Naive thymus-derived CD8-positive, alpha-beta T cell (primary cell): ENCODE measurements at regions not wholly inside any gene's neighbourhood (a gene's known extent, or its start where the extent isn't known, plus 50 kb on each side); places are given as distances from the start of the nearest gene placed in this dataset.
"Not testable (repeated sequence)": the region's sequence is repeated elsewhere in the genome, so short reads cannot be mapped to it uniquely, and the experiment has no call there.

ENCODE experiments used
- ATAC-seq, 2 donors: fragments of 150-1000 bp; cut with Tn5 transposase in 1 of 2; sonication (Bioruptor Pico), chemical (Tn5 transposase) in 1 of 2; 1 replicate in 1 of 2; 2 replicates in 1 of 2; pipeline ENCODE4 v1.10.0; 2021; ENCODE audit warnings: mild to moderate bottlenecking in 2 of 2, moderate library complexity in 2 of 2
- POLR2A ChIA-PET: fragments of 350-600 bp; sonication (Branson Sonifier 250); formaldehyde crosslinking; loops from one replicate; lab custom pipeline; 2021; ENCODE audit warnings: antibody characterized with exemption; lab: Charles Lee
- DNase-seq, 10 donors: peaks; one replicate each; pipeline versions ENCODE4 v3.0.0 to v3.0.0-alpha.2; 2020 to 2022
- H3K27ac Mint-ChIP-seq, 10 donors: one replicate each; pipeline ENCODE4 v1.8.0; 2020 to 2022; ENCODE audit warnings: mild to moderate bottlenecking in 10 of 10, mixed read lengths in 10 of 10, moderate library complexity in 4 of 10, inconsistent platforms in 1 of 10
- H3K27me3 Mint-ChIP-seq, 5 donors: one replicate each; pipeline ENCODE4 v1.8.0; 2021 to 2022; ENCODE audit warnings: mixed read lengths in 5 of 5
- H3K36me3 Mint-ChIP-seq, 3 donors: one replicate each; pipeline ENCODE4 v1.8.0; 2020 to 2022; ENCODE audit warnings: mixed read lengths in 3 of 3, mild to moderate bottlenecking in 2 of 3, inconsistent platforms in 1 of 3
- H3K4me1 Mint-ChIP-seq, 4 donors: one replicate each; pipeline ENCODE4 v1.8.0; 2021 to 2022; ENCODE audit warnings: mixed read lengths in 4 of 4
- H3K4me3 Mint-ChIP-seq, 10 donors: one replicate each; pipeline ENCODE4 v1.8.0; 2020 to 2022; ENCODE audit warnings: mild to moderate bottlenecking in 10 of 10, mixed read lengths in 10 of 10, moderate library complexity in 6 of 10, inconsistent platforms in 1 of 10
- H3K9me3 Mint-ChIP-seq, 9 donors: one replicate each; pipeline ENCODE4 v1.8.0; 2020 to 2022; ENCODE audit warnings: mixed read lengths in 9 of 9, mild to moderate bottlenecking in 3 of 9, inconsistent platforms in 1 of 9, moderate library complexity in 1 of 9

GRCh38 chr1:102210891-102211290 lies 214.2 kb upstream of the OLFM3 start:
- H3K27ac Mint-ChIP-seq, H3K27me3 Mint-ChIP-seq, H3K4me3 Mint-ChIP-seq, DNase-seq, ATAC-seq, H3K4me1 Mint-ChIP-seq, POLR2A ChIA-PET, H3K36me3 Mint-ChIP-seq: not testable (repeated sequence)
- H3K9me3 Mint-ChIP-seq: peaks cover 0 to 19% (median 2%) of the 10 kb centered on the region in 9 donors

GRCh38 chr1:102191723-102192122 lies 195.0 kb upstream of the OLFM3 start:
- H3K27ac Mint-ChIP-seq: no peak overlapping the region
- DNase-seq: no peak

GRCh38 chr1:102190429-102190828 lies 193.7 kb upstream of the OLFM3 start:
- Mint-ChIP-seq H3K4me3 (no peak overlapping the region), H3K27me3 (peaks cover 0 to 4% (median 2%) of the 10 kb centered on the region in 5 donors), H3K27ac (no peak overlapping the region), H3K9me3 (peaks cover 0 to 5% (median 0%) of the 10 kb centered on the region in 9 donors), H3K4me1 (no peaks in the 10 kb centered on the region), H3K36me3 (no peaks in the 10 kb centered on the region)
- ATAC-seq: no peak
- POLR2A ChIA-PET: no interaction called here
- DNase-seq: no peak

More at GRCh38 chr1:102191723-102192122, 195.0 kb upstream of the OLFM3 start:
- Mint-ChIP-seq H3K36me3 (no peaks in the 10 kb centered on the region), H3K9me3 (peaks cover 0 to 3% (median 0%) of the 10 kb centered on the region in 9 donors), H3K27me3 (peaks cover 0 to 4% (median 0%) of the 10 kb centered on the region in 5 donors), H3K4me3 (no peak overlapping the region), H3K4me1 (no peaks in the 10 kb centered on the region)
- no peak for ATAC-seq
- POLR2A ChIA-PET: no interaction called here

- no peak for ATAC-seq
- Mint-ChIP-seq H3K9me3 (peaks cover 0 to 8% (median 0%) of the 10 kb centered on the region in 9 donors), H3K4me1 (no peaks in the 10 kb centered on the region), H3K27ac (no peak overlapping the region), H3K27me3 (peaks cover 0 to 2% (median 0%) of the 10 kb centered on the region in 5 donors), H3K4me3 (no peak overlapping the region), H3K36me3 (no peaks in the 10 kb centered on the region)
- POLR2A ChIA-PET: no interaction called here
- DNase-seq: no peak
Measured at GRCh38 chr1:102186536-102186935, 189.8 kb upstream of the OLFM3 start.

- DNase-seq (no peak), ATAC-seq (no peak)
- POLR2A ChIA-PET: no interaction called here
- Mint-ChIP-seq H3K4me1 (no peaks in the 10 kb centered on the region), H3K4me3 (no peak overlapping the region), H3K27me3 (peaks cover 0 to 2% (median 0%) of the 10 kb centered on the region in 5 donors), H3K9me3 (peaks cover 0 to 8% (median 0%) of the 10 kb centered on the region in 9 donors), H3K27ac (no peak overlapping the region), H3K36me3 (no peaks in the 10 kb centered on the region)
Measured at GRCh38 chr1:102185260-102185659, 188.5 kb upstream of the OLFM3 start.

- Mint-ChIP-seq H3K36me3 (no peaks in the 10 kb centered on the region), H3K9me3 (peaks cover 0 to 8% (median 0%) of the 10 kb centered on the region in 9 donors), H3K27ac (no peak overlapping the region), H3K4me1 (no peaks in the 10 kb centered on the region), H3K4me3 (no peak overlapping the region), H3K27me3 (peaks cover 0 to 2% (median 0%) of the 10 kb centered on the region in 5 donors)
- ATAC-seq (no peak), DNase-seq (no peak)
- POLR2A ChIA-PET: no interaction called here
Measured at GRCh38 chr1:102184477-102184876, 187.8 kb upstream of the OLFM3 start.

GRCh38 chr1:102183711-102184110 lies 187.0 kb upstream of the OLFM3 start:
- Mint-ChIP-seq H3K27ac (no peak overlapping the region), H3K4me1 (no peaks in the 10 kb centered on the region), H3K27me3 (peaks cover 0 to 2% (median 0%) of the 10 kb centered on the region in 5 donors), H3K36me3 (no peaks in the 10 kb centered on the region), H3K9me3 (peaks cover 0 to 8% (median 0%) of the 10 kb centered on the region in 9 donors), H3K4me3 (no peak overlapping the region)
- POLR2A ChIA-PET: no interaction called here
- DNase-seq (no peak), ATAC-seq (no peak)

GRCh38 chr1:102182603-102183260 lies 186.0 kb upstream of the OLFM3 start:
- no peak for DNase-seq
- POLR2A ChIA-PET: no interaction called here
- Mint-ChIP-seq H3K4me1 (no peaks in the 10 kb centered on the region), H3K36me3 (no peaks in the 10 kb centered on the region), H3K27me3 (peaks cover 0 to 2% (median 0%) of the 10 kb centered on the region in 5 donors), H3K9me3 (peaks cover 0 to 8% (median 0%) of the 10 kb centered on the region in 9 donors), H3K4me3 (no peak overlapping the region), H3K27ac (no peak overlapping the region)
- ATAC-seq: no peak

- DNase-seq (no peak), ATAC-seq (no peak)
- Mint-ChIP-seq H3K36me3 (no peaks in the 10 kb centered on the region), H3K27ac (no peak overlapping the region), H3K4me1 (no peaks in the 10 kb centered on the region), H3K4me3 (no peak overlapping the region), H3K9me3 (peaks cover 0 to 8% (median 0%) of the 10 kb centered on the region in 9 donors), H3K27me3 (peaks cover 0 to 2% (median 0%) of the 10 kb centered on the region in 5 donors)
- POLR2A ChIA-PET: no interaction called here
Measured at GRCh38 chr1:102181341-102181740, 184.6 kb upstream of the OLFM3 start.

GRCh38 chr1:102178480-102178879 lies 181.8 kb upstream of the OLFM3 start:
- no peaks in the 10 kb centered on the region for H3K4me1 Mint-ChIP-seq

GRCh38 chr1:102174259-102174863 lies 177.6 kb upstream of the OLFM3 start:
- H3K4me1 Mint-ChIP-seq: no peaks in the 10 kb centered on the region
- no peak for ATAC-seq
- no peak overlapping the region for H3K4me3 Mint-ChIP-seq
- H3K9me3 Mint-ChIP-seq: peaks cover 0 to 8% (median 0%) of the 10 kb centered on the region in 9 donors
- DNase-seq: no peak
- no peak overlapping the region for H3K27ac Mint-ChIP-seq
- no peaks in the 10 kb centered on the region for H3K27me3 Mint-ChIP-seq
- H3K36me3 Mint-ChIP-seq: no peaks in the 10 kb centered on the region
- POLR2A ChIA-PET: no interaction called here

More at GRCh38 chr1:102178480-102178879, 181.8 kb upstream of the OLFM3 start:
- Mint-ChIP-seq H3K27ac (no peak overlapping the region), H3K36me3 (no peaks in the 10 kb centered on the region), H3K4me3 (no peak overlapping the region), H3K27me3 (no peaks in the 10 kb centered on the region), H3K9me3 (peaks cover 0 to 7% (median 0%) of the 10 kb centered on the region in 9 donors)
- DNase-seq: no peak
- no peak for ATAC-seq
- POLR2A ChIA-PET: no interaction called here

GRCh38 chr1:102172200-102172599 lies 175.5 kb upstream of the OLFM3 start:
- POLR2A ChIA-PET: no interaction called here
- Mint-ChIP-seq H3K9me3 (peaks cover 0 to 8% (median 0%) of the 10 kb centered on the region in 9 donors), H3K4me3 (no peak overlapping the region), H3K27ac (no peak overlapping the region), H3K36me3 (no peaks in the 10 kb centered on the region), H3K4me1 (no peaks in the 10 kb centered on the region), H3K27me3 (no peaks in the 10 kb centered on the region)
- ATAC-seq: no peak
- no peak for DNase-seq

- H3K4me1 Mint-ChIP-seq: no peaks in the 10 kb centered on the region
- peaks cover 0 to 5% (median 0%) of the 10 kb centered on the region in 9 donors for H3K9me3 Mint-ChIP-seq
- H3K36me3 Mint-ChIP-seq: no peaks in the 10 kb centered on the region
- H3K27me3 Mint-ChIP-seq: peaks cover 0 to 2% (median 0%) of the 10 kb centered on the region in 5 donors
- H3K27ac Mint-ChIP-seq: no peak overlapping the region
- no peak for ATAC-seq
- no peak for DNase-seq
- POLR2A ChIA-PET: no interaction called here
- H3K4me3 Mint-ChIP-seq: no peak overlapping the region
Measured at GRCh38 chr1:102163799-102164198, 167.1 kb upstream of the OLFM3 start.
